ENCODE measurements at regions not wholly inside any gene's neighbourhood (a gene's known extent, or its start where the extent isn't known, plus 50 kb on each side); places are given as distances from the start of the nearest gene placed in this dataset.

DNA sequence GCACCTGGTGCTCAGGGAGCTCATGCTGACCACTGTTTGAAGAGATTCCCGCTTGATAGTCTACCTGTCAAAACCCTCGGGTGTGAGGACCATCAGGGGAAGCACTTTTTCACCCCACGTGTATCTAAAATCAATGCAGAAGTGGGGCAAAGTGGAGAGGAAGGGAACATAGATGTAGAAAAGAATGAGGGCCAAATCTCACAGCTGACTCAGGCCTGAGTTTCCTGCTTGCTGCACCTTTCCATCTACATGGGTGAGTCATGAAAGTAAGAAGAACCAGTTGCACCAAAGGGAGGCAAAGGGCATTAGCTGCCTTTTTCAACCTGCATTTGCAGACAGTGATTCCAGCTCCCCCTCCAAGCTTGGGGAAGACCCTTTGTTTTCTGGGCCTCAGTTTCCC lies 100.2 kb upstream of the MYCN start:
- H4K8ac ChIP-seq (ENCODE audit: extremely low read depth, insufficient read depth, low read length), result no peak overlapping the region
- WGBS, 2 experiments (ENCODE audit: extremely low coverage in 1 of 2, insufficient coverage in 1 of 2, insufficient read length in 1 of 2, insufficient replicate concordance in 2 of 2, low coverage in 1 of 2, low lambda C conversion rate in 2 of 2, missing lambda C conversion rate in 1 of 2), result 83% methylated on average over 3 of the region's 3 CpGs; no CpG with 5 or more reads in 1 of the 2 experiments
- POLR2A ChIA-PET (ENCODE audit: partially characterized antibody), result no interaction called here
- H3K79me1 ChIP-seq (ENCODE audit: low read depth, low read length), result no peaks in the 10 kb centered on the region
- H3K56ac ChIP-seq (replicated peaks; ENCODE audit: insufficient read length, low read depth, low read length), result no peak overlapping the region
- H2BK15ac ChIP-seq (ENCODE audit: low read length), result no peak overlapping the region
- no peak overlapping the region for H3K4ac ChIP-seq (replicated peaks; ENCODE audit: insufficient read length, low read depth, low read length)
- H4K5ac ChIP-seq (ENCODE audit: insufficient read length, low read depth, low read length), result no peak overlapping the region
- H3K23me2 ChIP-seq (ENCODE audit: low read depth, low read length), result no peaks in the 10 kb centered on the region
- no peaks in the 10 kb centered on the region for H3K4me1 ChIP-seq (replicated peaks in 1 of 4; ENCODE audit: control insufficient read depth in 3 of 4, insufficient read depth in 4 of 4, low read length in 3 of 4)
- CTCF ChIA-PET (ENCODE audit: partially characterized antibody), result interaction anchor here (0.8 to 1.9 kb wide), 9 partner anchors 8 to 685 kb away, joined by 3 to 7 read pairs (median 3); no protein-coding TSS in a partner anchor
- H3K36me3 ChIP-seq (ENCODE audit: control insufficient read depth in 2 of 4, insufficient read depth in 4 of 4, low read length in 3 of 4), result no peaks in the 10 kb centered on the region
- H3K27ac ChIP-seq (ENCODE audit: low read depth, low read length), result no peak overlapping the region
- H3K18ac ChIP-seq (ENCODE audit: extremely low read depth, low read length), result no peak overlapping the region
- H3K27me3 ChIP-seq (replicated peaks in 1 of 4; ENCODE audit: control insufficient read depth in 3 of 4, extremely low read depth in 1 of 4, insufficient read depth in 3 of 4, low read length in 3 of 4), result no peaks in the 10 kb centered on the region
- H2AFZ ChIP-seq (ENCODE audit: low read length), result no peak overlapping the region
- no peak overlapping the region for H3K4me2 ChIP-seq (ENCODE audit: insufficient read depth in 1 of 2, low read depth in 2 of 2, low read length in 2 of 2)
- H3K9ac ChIP-seq (replicated peaks in 1 of 4; ENCODE audit: extremely low read depth in 1 of 4, low read depth in 3 of 4, low read length in 3 of 4), result no peak overlapping the region
- H4K91ac ChIP-seq (replicated peaks; ENCODE audit: insufficient read length, low read length), result no peak overlapping the region
- no peak overlapping the region for H2BK120ac ChIP-seq (replicated peaks; ENCODE audit: low read depth, low read length)
- H2AK5ac ChIP-seq (ENCODE audit: low read depth, low read length), result no peak overlapping the region
- H3K4me3 ChIP-seq (ENCODE audit: extremely low read depth in 1 of 4, insufficient read depth in 2 of 4, low read depth in 3 of 4, low read length in 4 of 4), result no peak overlapping the region
- H2BK5ac ChIP-seq (ENCODE audit: low read depth, low read length), result no peak overlapping the region
- H3K23ac ChIP-seq (ENCODE audit: insufficient read length), result no peak overlapping the region
- no peaks in the 10 kb centered on the region for H3K79me2 ChIP-seq (ENCODE audit: control insufficient read depth in 1 of 2, insufficient read depth in 2 of 2, low read length in 2 of 2)
- H4K20me1 ChIP-seq (replicated peaks in 1 of 2; ENCODE audit: control insufficient read depth in 1 of 2, insufficient read depth in 2 of 2, low read length in 2 of 2), result no peaks in the 10 kb centered on the region
- H2BK12ac ChIP-seq (ENCODE audit: low read depth, low read length), result no peak overlapping the region
- no peak overlapping the region for H3K14ac ChIP-seq (ENCODE audit: insufficient read length)
- no peak for DNase-seq (ENCODE audit: low read depth in 1 of 2, low spot score in 2 of 2)
- FAIRE-seq, result no peak
- no peak overlapping the region for H2BK20ac ChIP-seq (ENCODE audit: low read length)
- no peaks in the 10 kb centered on the region for H3K9me3 ChIP-seq (ENCODE audit: insufficient read depth in 2 of 2, low read depth in 1 of 2, low read length in 1 of 2)
- TF ChIP-seq CTBP2 (IDR thresholded peaks at IDR 0.05; ENCODE audit: borderline replicate concordance, insufficient read depth, insufficient read length, low read length) (no peak), CEBPB (IDR thresholded peaks at IDR 0.05; ENCODE audit: low read depth, low read length) (no peak), HDAC2 (IDR thresholded peaks at IDR 0.05; ENCODE audit: borderline replicate concordance in 1 of 2, low read depth in 2 of 2, low read length in 2 of 2) (no peak), POLR2A (IDR thresholded peaks at IDR 0.05; ENCODE audit: control extremely low read depth in 1 of 2, low read depth in 2 of 2, low read length in 2 of 2) (no peak), JUN (IDR thresholded peaks at IDR 0.05; ENCODE audit: low read depth, low read length) (no peak), SP2 (IDR thresholded peaks at IDR 0.05; ENCODE audit: low read length) (no peak), FOSL1 (IDR thresholded peaks at IDR 0.05; ENCODE audit: insufficient read depth, low read depth, low read length) (no peak), SIRT6 (IDR thresholded peaks at IDR 0.05; ENCODE audit: low read length) (no peak), BRCA1 (IDR thresholded peaks at IDR 0.05; ENCODE audit: low read depth, low read length) (no peak), CHD2 (IDR thresholded peaks at IDR 0.05; ENCODE audit: low read length) (no peak)
- TF ChIP-seq, protein P1, sequence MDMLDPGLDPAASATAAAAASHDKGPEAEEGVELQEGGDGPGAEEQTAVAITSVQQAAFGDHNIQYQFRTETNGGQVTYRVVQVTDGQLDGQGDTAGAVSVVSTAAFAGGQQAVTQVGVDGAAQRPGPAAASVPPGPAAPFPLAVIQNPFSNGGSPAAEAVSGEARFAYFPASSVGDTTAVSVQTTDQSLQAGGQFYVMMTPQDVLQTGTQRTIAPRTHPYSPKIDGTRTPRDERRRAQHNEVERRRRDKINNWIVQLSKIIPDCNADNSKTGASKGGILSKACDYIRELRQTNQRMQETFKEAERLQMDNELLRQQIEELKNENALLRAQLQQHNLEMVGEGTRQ (IDR thresholded peaks at IDR 0.05; ENCODE audit: low read length), result no peak
